ENCODE measurements at regions not wholly inside any gene's neighbourhood (a gene's known extent, or its start where the extent isn't known, plus 50 kb on each side); places are given as distances from the start of the nearest gene placed in this dataset.

DNA sequence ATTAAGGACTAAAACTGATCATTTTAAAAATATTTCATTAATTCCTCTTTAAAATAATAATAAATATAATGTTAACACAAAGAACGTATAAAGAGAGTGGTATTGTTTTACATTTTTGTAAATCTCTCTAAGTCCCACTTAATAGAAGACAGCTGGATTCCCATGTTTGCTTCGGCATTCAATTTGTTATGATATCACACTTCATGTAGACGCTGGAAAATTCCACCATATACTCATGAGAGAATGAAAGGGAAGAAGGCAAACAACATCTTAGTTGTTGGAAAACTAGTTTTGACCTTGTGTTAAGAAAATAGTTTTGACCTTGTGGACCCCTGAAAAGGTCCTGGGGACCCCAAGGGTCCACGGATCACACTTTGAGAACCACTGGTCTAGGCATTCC is 85.3 kb upstream of the MGMT start:
- no peak for DNase-seq (ENCODE audit: low read depth)
- Histone ChIP-seq H3K36me3 (ENCODE audit: control insufficient read depth, insufficient read depth, low read length) (no peaks in the 10 kb centered on the region), H3K4me3 (ENCODE audit: low read depth, low read length) (no peak overlapping the region), H3K27me3 (ENCODE audit: control insufficient read depth, insufficient read depth, low read length) (no peaks in the 10 kb centered on the region)
- TF ChIP-seq, protein P1, sequence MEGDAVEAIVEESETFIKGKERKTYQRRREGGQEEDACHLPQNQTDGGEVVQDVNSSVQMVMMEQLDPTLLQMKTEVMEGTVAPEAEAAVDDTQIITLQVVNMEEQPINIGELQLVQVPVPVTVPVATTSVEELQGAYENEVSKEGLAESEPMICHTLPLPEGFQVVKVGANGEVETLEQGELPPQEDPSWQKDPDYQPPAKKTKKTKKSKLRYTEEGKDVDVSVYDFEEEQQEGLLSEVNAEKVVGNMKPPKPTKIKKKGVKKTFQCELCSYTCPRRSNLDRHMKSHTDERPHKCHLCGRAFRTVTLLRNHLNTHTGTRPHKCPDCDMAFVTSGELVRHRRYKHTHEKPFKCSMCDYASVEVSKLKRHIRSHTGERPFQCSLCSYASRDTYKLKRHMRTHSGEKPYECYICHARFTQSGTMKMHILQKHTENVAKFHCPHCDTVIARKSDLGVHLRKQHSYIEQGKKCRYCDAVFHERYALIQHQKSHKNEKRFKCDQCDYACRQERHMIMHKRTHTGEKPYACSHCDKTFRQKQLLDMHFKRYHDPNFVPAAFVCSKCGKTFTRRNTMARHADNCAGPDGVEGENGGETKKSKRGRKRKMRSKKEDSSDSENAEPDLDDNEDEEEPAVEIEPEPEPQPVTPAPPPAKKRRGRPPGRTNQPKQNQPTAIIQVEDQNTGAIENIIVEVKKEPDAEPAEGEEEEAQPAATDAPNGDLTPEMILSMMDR (IDR thresholded peaks at IDR 0.05; ENCODE audit: insufficient read depth, low read length, poor library complexity, severe bottlenecking), result no peak

DNA sequence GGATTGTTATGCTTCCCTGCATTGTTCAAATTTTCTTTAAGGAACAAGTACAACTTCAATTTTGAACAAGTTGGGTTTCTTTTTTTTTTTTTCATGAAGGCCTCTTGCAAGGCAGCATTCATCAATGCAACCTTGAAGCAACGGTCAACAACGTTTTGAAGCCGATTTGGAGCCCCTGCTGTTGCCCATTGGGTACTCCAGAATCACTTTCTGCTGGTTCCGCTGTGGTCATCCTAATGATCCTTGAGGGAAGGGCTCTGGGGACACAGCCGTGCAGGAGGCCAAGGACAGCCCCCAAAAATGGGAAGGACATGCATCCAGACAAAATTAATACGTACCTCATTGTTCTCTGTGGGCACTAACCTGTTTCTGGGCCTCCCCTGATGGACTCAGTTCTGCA is 84.6 kb upstream of the MGMT start:
- no peaks in the 10 kb centered on the region for H3K27me3 ChIP-seq (ENCODE audit: control insufficient read depth, insufficient read depth, low read length)
- DNase-seq (ENCODE audit: low read depth), result no peak
- TF ChIP-seq, protein P1 (IDR thresholded peaks at IDR 0.05; ENCODE audit: insufficient read depth, low read length, poor library complexity, severe bottlenecking), result no peak
- H3K4me3 ChIP-seq (ENCODE audit: low read depth, low read length), result no peak overlapping the region
- H3K36me3 ChIP-seq (ENCODE audit: control insufficient read depth, insufficient read depth, low read length), result no peaks in the 10 kb centered on the region

DNA sequence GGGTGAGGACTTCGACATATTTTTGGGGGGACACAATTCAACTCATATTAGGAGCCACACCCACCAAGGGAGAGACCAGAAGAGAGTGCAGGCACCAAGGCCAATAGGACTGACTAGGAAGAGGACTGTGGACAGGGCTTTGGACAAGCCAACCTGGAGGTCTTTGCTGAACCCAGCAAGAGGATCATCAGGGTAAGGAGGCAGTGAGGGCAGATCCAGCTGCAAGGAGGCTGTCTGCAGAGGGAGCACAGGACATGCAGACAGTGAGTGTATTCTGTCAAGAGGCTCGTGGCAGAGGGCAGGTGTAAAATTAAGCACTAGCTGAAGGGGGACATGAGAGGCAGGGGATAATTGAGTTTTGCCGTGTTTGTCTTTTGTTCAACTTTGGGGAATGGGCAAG is 83.4 kb upstream of the MGMT start:
- no peak overlapping the region for H3K4me3 ChIP-seq (ENCODE audit: low read depth, low read length)
- H3K36me3 ChIP-seq (ENCODE audit: control insufficient read depth, insufficient read depth, low read length), result no peaks in the 10 kb centered on the region
- H3K27me3 ChIP-seq (ENCODE audit: control insufficient read depth, insufficient read depth, low read length), result no peaks in the 10 kb centered on the region
- TF ChIP-seq, protein P1 (IDR thresholded peaks at IDR 0.05; ENCODE audit: insufficient read depth, low read length, poor library complexity, severe bottlenecking), result no peak
- DNase-seq (ENCODE audit: low read depth), result no peak

DNA sequence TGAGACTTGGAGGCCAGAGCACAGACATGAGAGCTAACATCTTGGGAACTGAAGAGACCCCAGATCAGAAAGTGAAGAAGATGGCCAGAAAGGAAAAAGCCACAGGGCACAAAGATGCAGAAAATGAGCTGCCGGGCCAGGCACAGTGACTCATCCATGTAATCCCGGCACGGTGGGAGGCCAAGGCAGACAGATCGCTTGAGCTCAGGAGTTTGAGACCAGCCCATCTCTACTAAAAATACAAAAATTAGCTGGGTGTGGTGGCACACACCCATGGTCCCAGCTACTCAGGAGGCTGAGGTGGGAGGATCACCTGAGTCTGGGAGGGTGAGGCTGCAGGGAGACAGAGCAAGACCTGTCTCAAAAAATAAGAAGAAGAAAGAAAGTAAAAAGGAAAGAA is 81.4 kb upstream of the MGMT start:
- Histone ChIP-seq H3K36me3 (ENCODE audit: control insufficient read depth, insufficient read depth, low read length) (no peaks in the 10 kb centered on the region), H3K4me3 (ENCODE audit: low read depth, low read length) (no peak overlapping the region), H3K27me3 (ENCODE audit: control insufficient read depth, insufficient read depth, low read length) (no peaks in the 10 kb centered on the region)
- TF ChIP-seq, protein P1 (IDR thresholded peaks at IDR 0.05; ENCODE audit: insufficient read depth, low read length, poor library complexity, severe bottlenecking), result no peak
- no peak for DNase-seq (ENCODE audit: low read depth)

DNA sequence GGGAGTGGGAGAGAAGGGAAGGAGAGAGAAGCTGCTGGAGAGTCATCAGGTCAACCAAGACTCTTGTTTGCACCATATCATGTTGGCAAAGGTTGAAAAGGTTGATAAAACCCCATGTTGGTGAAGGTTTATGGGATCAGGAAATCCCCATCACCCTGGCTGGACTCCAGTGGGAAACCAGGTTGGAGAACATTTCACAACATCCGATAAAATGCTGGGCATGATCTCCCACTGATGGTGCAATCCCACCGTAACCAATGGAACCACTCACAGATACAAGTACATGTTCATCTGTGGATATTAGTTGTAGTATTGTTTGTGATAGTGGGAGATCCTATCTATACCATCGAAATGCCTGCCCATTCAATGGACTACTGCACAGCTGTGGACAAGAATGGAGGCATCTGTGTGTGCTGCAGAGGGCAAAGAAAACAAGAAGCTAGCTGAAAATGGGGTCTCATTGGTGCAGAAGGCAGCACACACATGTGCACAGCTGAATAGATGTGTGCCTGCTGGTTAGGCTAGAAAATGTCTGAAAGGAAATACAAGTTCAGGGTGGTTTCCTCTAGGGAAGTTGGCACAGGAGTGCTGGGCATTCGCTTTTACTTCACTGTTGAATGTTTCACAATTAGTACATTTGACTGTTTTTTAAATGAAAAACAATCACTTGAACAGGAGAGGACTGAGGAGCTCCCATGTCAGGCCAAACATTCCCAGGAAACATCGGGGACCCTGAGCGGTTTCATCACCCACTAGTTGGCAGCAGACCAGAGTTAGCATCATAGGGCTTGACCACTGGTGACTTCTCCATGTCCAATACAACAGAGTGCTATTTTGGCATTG is 80.4 kb upstream of the MGMT start:
- Histone ChIP-seq H3K27me3 (ENCODE audit: control insufficient read depth, insufficient read depth, low read length) (no peaks in the 10 kb centered on the region), H3K36me3 (ENCODE audit: control insufficient read depth, insufficient read depth, low read length) (no peaks in the 10 kb centered on the region), H3K4me3 (ENCODE audit: low read depth, low read length) (no peak overlapping the region)
- no peak for DNase-seq (ENCODE audit: low read depth)
- TF ChIP-seq, protein P1 (IDR thresholded peaks at IDR 0.05; ENCODE audit: insufficient read depth, low read length, poor library complexity, severe bottlenecking), result no peak

DNA sequence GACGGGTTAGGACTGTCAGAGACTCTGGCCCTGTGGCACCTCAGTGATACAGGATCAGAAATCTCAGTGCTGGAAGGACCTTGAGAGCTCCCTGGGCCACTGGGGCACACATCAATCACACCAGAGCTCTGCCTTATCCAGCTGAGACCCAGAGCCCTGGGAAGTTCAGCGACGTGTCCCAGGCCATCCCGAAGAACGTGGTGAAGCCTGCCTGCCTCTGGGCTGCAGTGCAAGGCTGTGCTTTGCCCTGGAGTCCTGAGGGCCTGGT is 79.8 kb upstream of the MGMT start:
- no peaks in the 10 kb centered on the region for H3K36me3 ChIP-seq (ENCODE audit: control insufficient read depth, insufficient read depth, low read length)
- no peak for DNase-seq (ENCODE audit: low read depth)
- TF ChIP-seq, protein P1 (IDR thresholded peaks at IDR 0.05; ENCODE audit: insufficient read depth, low read length, poor library complexity, severe bottlenecking), result no peak
- no peak overlapping the region for H3K4me3 ChIP-seq (ENCODE audit: low read depth, low read length)
- no peaks in the 10 kb centered on the region for H3K27me3 ChIP-seq (ENCODE audit: control insufficient read depth, insufficient read depth, low read length)

Data from kidney epithelial cell (primary cell).